ENCODE measurements at regions not wholly inside any gene's neighbourhood (a gene's known extent, or its start where the extent isn't known, plus 50 kb on each side); places are given as distances from the start of the nearest gene placed in this dataset.

DNA sequence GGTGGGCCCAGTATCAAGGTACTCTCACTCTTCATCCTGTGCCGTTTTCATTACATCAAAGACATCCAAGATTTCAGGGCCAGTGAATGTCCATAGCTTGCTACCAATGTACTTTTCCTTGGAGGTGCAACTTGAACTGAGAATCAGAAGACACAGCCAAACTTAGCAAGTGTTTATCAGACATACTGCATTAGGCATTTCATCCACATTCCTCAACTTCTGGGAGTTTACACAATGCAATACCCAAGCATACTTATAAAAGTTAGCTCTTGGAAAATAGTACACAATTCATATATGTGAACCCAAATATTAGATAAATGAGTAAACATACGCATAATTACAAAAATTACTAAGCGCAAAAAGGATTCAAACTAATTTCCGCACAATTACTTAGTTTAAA lies 216.3 kb upstream of the RHOBTB1 start:
- 88% methylated on average over 4 of the region's 4 CpGs for WGBS (ENCODE audit: missing lambda C conversion rate)
- ChIA-PET POLR2A (no interaction called here), CTCF (no interaction called here)
- FAIRE-seq (no peak), ATAC-seq (no peak), DNase-seq (ENCODE audit: low read depth in 1 of 2, low spot score in 1 of 2) (no peak)
- no peaks in the 10 kb centered on the region for H3K4me1 ChIP-seq
- H3K4me2 ChIP-seq = no peak overlapping the region
- no peak overlapping the region for H3K27ac ChIP-seq
- TF ChIP-seq MAFK (IDR thresholded peaks at IDR 0.05; ENCODE audit: partially characterized antibody) (no peak), ZC3H11A (IDR thresholded peaks at IDR 0.05) (no peak), BCL3 (IDR thresholded peaks at IDR 0.05) (no peak), RAD21 (conservative IDR thresholded peaks at IDR 0.05 in 1 of 2, IDR thresholded peaks at IDR 0.05 in 1 of 2) (no peak), PBX3 (IDR thresholded peaks at IDR 0.05) (no peak), KDM1A (IDR thresholded peaks at IDR 0.05; ENCODE audit: low read depth) (no peak), FOSB (CRISPR knock-in tag; IDR thresholded peaks at IDR 0.05) (no peak), RARB (CRISPR knock-in tag; IDR thresholded peaks at IDR 0.05) (no peak), EHMT2 (IDR thresholded peaks at IDR 0.05; ENCODE audit: low read depth) (no peak), USF2 (IDR thresholded peaks at IDR 0.05) (no peak), BHLHE40 (IDR thresholded peaks at IDR 0.05; ENCODE audit: low read depth, low read length) (no peak), MYC (IDR thresholded peaks at IDR 0.05; ENCODE audit: borderline replicate concordance, low read length) (no peak), RFX5 (IDR thresholded peaks at IDR 0.05) (no peak), KDM5A (IDR thresholded peaks at IDR 0.05) (no peak), ZNF302 (CRISPR knock-in tag; IDR thresholded peaks at IDR 0.05) (no peak), RNF2 (IDR thresholded peaks at IDR 0.05; ENCODE audit: borderline replicate concordance, low read depth) (no peak)
- no peak overlapping the region for H3K4me3 ChIP-seq
- H3K9me3 ChIP-seq = no peaks in the 10 kb centered on the region

GRCh38 chr10:61159253-61159652 lies 215.3 kb upstream of the RHOBTB1 start:
- no peak for TF ChIP-seq NPAS2 (CRISPR knock-in tag; IDR thresholded peaks at IDR 0.05; ENCODE audit: borderline replicate concordance)
- TF ChIP-seq POLR2AphosphoS2 (conservative IDR thresholded peaks at IDR 0.05; ENCODE audit: low read length) = no peak
- TF ChIP-seq, protein P1, sequence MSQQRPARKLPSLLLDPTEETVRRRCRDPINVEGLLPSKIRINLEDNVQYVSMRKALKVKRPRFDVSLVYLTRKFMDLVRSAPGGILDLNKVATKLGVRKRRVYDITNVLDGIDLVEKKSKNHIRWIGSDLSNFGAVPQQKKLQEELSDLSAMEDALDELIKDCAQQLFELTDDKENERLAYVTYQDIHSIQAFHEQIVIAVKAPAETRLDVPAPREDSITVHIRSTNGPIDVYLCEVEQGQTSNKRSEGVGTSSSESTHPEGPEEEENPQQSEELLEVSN (IDR thresholded peaks at IDR 0.05; ENCODE audit: borderline replicate concordance, low read depth) = no peak
- TF ChIP-seq MAZ (IDR thresholded peaks at IDR 0.05; ENCODE audit: borderline replicate concordance, low read depth, low read length) = no peak
- TF ChIP-seq CHD2 (IDR thresholded peaks at IDR 0.05; ENCODE audit: low read length, partially characterized antibody) = no peak
- TF ChIP-seq HDAC2 (IDR thresholded peaks at IDR 0.05) = no peak
- no peak for TF ChIP-seq FOSL2 (IDR thresholded peaks at IDR 0.05)
- TF ChIP-seq FOSL2 (CRISPR knock-in tag; IDR thresholded peaks at IDR 0.05) = no peak
- TF ChIP-seq FOXS1 (CRISPR knock-in tag; IDR thresholded peaks at IDR 0.05) = no peak
- TF ChIP-seq, protein P2, sequence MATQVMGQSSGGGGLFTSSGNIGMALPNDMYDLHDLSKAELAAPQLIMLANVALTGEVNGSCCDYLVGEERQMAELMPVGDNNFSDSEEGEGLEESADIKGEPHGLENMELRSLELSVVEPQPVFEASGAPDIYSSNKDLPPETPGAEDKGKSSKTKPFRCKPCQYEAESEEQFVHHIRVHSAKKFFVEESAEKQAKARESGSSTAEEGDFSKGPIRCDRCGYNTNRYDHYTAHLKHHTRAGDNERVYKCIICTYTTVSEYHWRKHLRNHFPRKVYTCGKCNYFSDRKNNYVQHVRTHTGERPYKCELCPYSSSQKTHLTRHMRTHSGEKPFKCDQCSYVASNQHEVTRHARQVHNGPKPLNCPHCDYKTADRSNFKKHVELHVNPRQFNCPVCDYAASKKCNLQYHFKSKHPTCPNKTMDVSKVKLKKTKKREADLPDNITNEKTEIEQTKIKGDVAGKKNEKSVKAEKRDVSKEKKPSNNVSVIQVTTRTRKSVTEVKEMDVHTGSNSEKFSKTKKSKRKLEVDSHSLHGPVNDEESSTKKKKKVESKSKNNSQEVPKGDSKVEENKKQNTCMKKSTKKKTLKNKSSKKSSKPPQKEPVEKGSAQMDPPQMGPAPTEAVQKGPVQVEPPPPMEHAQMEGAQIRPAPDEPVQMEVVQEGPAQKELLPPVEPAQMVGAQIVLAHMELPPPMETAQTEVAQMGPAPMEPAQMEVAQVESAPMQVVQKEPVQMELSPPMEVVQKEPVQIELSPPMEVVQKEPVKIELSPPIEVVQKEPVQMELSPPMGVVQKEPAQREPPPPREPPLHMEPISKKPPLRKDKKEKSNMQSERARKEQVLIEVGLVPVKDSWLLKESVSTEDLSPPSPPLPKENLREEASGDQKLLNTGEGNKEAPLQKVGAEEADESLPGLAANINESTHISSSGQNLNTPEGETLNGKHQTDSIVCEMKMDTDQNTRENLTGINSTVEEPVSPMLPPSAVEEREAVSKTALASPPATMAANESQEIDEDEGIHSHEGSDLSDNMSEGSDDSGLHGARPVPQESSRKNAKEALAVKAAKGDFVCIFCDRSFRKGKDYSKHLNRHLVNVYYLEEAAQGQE (IDR thresholded peaks at IDR 0.05) = no peak
- no peak for TF ChIP-seq NFE2L2 (conservative IDR thresholded peaks at IDR 0.05; ENCODE audit: low read length)
- no peak for TF ChIP-seq ESRRA (IDR thresholded peaks at IDR 0.05; ENCODE audit: borderline replicate concordance, low read length)
- no peak for TF ChIP-seq CBX2 (IDR thresholded peaks at IDR 0.05; ENCODE audit: borderline replicate concordance, low read depth)
- TF ChIP-seq GATA3 (IDR thresholded peaks at IDR 0.05; ENCODE audit: borderline replicate concordance) = no peak
- TF ChIP-seq EHF (CRISPR knock-in tag; IDR thresholded peaks at IDR 0.05) = no peak
- no peak for TF ChIP-seq ZFP36 (IDR thresholded peaks at IDR 0.05; ENCODE audit: borderline replicate concordance, partially characterized antibody)
- FAIRE-seq (no peak), DNase-seq (ENCODE audit: low read depth in 1 of 2, low spot score in 1 of 2) (no peak), ATAC-seq (no peak)
- no peak overlapping the region for H3K27ac ChIP-seq
- H3K4me1 ChIP-seq = no peaks in the 10 kb centered on the region
- no peak overlapping the region for H3K4me3 ChIP-seq
- ChIA-PET POLR2A (no interaction called here), CTCF (interaction anchor here (1.9 kb wide), 1 partner anchor 19 kb away, joined by 7 read pairs; no protein-coding TSS in a partner anchor)
- 29% methylated on average over 2 of the region's 2 CpGs for WGBS (ENCODE audit: missing lambda C conversion rate)
- H3K4me2 ChIP-seq = no peak overlapping the region
- no peaks in the 10 kb centered on the region for H3K9me3 ChIP-seq

Data from A549 (cell line).